ENCODE measurements at regions not wholly inside any gene's neighbourhood (a gene's known extent, or its start where the extent isn't known, plus 50 kb on each side); places are given as distances from the start of the nearest gene placed in this dataset.

DNA sequence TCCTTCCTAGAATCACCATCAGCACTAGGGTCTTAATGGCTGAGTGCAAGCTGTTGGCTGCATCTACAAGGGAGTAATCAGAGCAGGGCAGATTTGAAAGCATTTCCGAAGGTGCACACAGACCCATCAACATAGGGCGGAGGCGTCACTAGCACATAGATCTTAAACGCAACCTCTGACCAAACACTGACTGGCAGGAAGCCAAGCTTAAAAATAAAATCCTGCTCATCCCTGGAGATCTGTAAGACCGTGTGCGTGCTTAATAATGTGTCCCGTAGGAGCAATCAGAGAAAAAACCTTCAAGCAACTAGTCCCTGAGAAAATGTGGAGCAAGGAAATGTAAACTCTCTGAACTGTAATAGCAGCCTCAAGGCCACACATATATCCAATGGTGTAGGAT lies 470.5 kb downstream of the ETS1 start:
- Histone ChIP-seq H3K9me3 (ENCODE audit: low read length) (no peaks in the 10 kb centered on the region), H4K20me1 (ENCODE audit: insufficient read depth, low read depth, low read length) (no peaks in the 10 kb centered on the region), H3K9ac (ENCODE audit: low read length) (no peak overlapping the region), H2AFZ (ENCODE audit: low read length) (no peak overlapping the region), H3K79me2 (ENCODE audit: low read length) (no peaks in the 10 kb centered on the region), H3K27me3 (ENCODE audit: low read length) (no peaks in the 10 kb centered on the region), H3K4me2 (ENCODE audit: low read depth, low read length, poor library complexity, severe bottlenecking) (no peak overlapping the region), H3K4me3 (ENCODE audit: low read length) (no peak overlapping the region), H3K36me3 (ENCODE audit: insufficient read depth, low read length) (no peaks in the 10 kb centered on the region), H3K9me2 (replicated peaks; ENCODE audit: insufficient read depth, low read length) (no peaks in the 10 kb centered on the region), H3K4me1 (ENCODE audit: low read length) (no peaks in the 10 kb centered on the region), H3K27ac (ENCODE audit: low read length) (no peak overlapping the region)
- no peak for DNase-seq

GRCh38 chr11:128116447-128116846 lies 470.9 kb downstream of the ETS1 start:
- H2AFZ ChIP-seq (ENCODE audit: low read length) = no peak overlapping the region
- H3K9me2 ChIP-seq (replicated peaks; ENCODE audit: insufficient read depth, low read length) = no peaks in the 10 kb centered on the region
- no peak overlapping the region for H3K4me3 ChIP-seq (ENCODE audit: low read length)
- no peak overlapping the region for H3K4me2 ChIP-seq (ENCODE audit: low read depth, low read length, poor library complexity, severe bottlenecking)
- H3K36me3 ChIP-seq (ENCODE audit: insufficient read depth, low read length) = no peaks in the 10 kb centered on the region
- no peaks in the 10 kb centered on the region for H3K79me2 ChIP-seq (ENCODE audit: low read length)
- no peaks in the 10 kb centered on the region for H3K9me3 ChIP-seq (ENCODE audit: low read length)
- DNase-seq = no peak
- no peaks in the 10 kb centered on the region for H3K4me1 ChIP-seq (ENCODE audit: low read length)
- H3K27ac ChIP-seq (ENCODE audit: low read length) = no peak overlapping the region
- H4K20me1 ChIP-seq (ENCODE audit: insufficient read depth, low read depth, low read length) = no peaks in the 10 kb centered on the region
- no peaks in the 10 kb centered on the region for H3K27me3 ChIP-seq (ENCODE audit: low read length)
- no peak overlapping the region for H3K9ac ChIP-seq (ENCODE audit: low read length)

GRCh38 chr11:128105950-128106349 lies 481.4 kb downstream of the ETS1 start:
- Histone ChIP-seq H2AFZ (ENCODE audit: low read length) (no peak overlapping the region), H3K9me3 (ENCODE audit: low read length) (no peaks in the 10 kb centered on the region), H3K79me2 (ENCODE audit: low read length) (no peaks in the 10 kb centered on the region), H3K4me1 (ENCODE audit: low read length) (no peaks in the 10 kb centered on the region), H3K27me3 (ENCODE audit: low read length) (no peaks in the 10 kb centered on the region), H3K36me3 (ENCODE audit: insufficient read depth, low read length) (no peaks in the 10 kb centered on the region), H4K20me1 (ENCODE audit: insufficient read depth, low read depth, low read length) (no peaks in the 10 kb centered on the region), H3K4me3 (ENCODE audit: low read length) (no peak overlapping the region), H3K27ac (ENCODE audit: low read length) (no peak overlapping the region), H3K4me2 (ENCODE audit: low read depth, low read length, poor library complexity, severe bottlenecking) (no peak overlapping the region), H3K9me2 (replicated peaks; ENCODE audit: insufficient read depth, low read length) (no peaks in the 10 kb centered on the region), H3K9ac (ENCODE audit: low read length) (no peak overlapping the region)
- DNase-seq = no peak

GRCh38 chr11:128105511-128105910 lies 481.8 kb downstream of the ETS1 start:
- no peaks in the 10 kb centered on the region for H4K20me1 ChIP-seq (ENCODE audit: insufficient read depth, low read depth, low read length)
- no peak overlapping the region for H3K9ac ChIP-seq (ENCODE audit: low read length)
- no peak overlapping the region for H3K4me3 ChIP-seq (ENCODE audit: low read length)
- DNase-seq = no peak
- no peaks in the 10 kb centered on the region for H3K27me3 ChIP-seq (ENCODE audit: low read length)
- no peaks in the 10 kb centered on the region for H3K79me2 ChIP-seq (ENCODE audit: low read length)
- no peaks in the 10 kb centered on the region for H3K9me2 ChIP-seq (replicated peaks; ENCODE audit: insufficient read depth, low read length)
- H3K4me2 ChIP-seq (ENCODE audit: low read depth, low read length, poor library complexity, severe bottlenecking) = no peak overlapping the region
- H2AFZ ChIP-seq (ENCODE audit: low read length) = no peak overlapping the region
- no peaks in the 10 kb centered on the region for H3K9me3 ChIP-seq (ENCODE audit: low read length)
- no peaks in the 10 kb centered on the region for H3K4me1 ChIP-seq (ENCODE audit: low read length)
- no peak overlapping the region for H3K27ac ChIP-seq (ENCODE audit: low read length)
- no peaks in the 10 kb centered on the region for H3K36me3 ChIP-seq (ENCODE audit: insufficient read depth, low read length)

- Histone ChIP-seq H3K4me3 (ENCODE audit: low read length) (no peak overlapping the region), H3K36me3 (ENCODE audit: insufficient read depth, low read length) (no peaks in the 10 kb centered on the region), H3K27ac (ENCODE audit: low read length) (no peak overlapping the region), H3K9me3 (ENCODE audit: low read length) (no peaks in the 10 kb centered on the region), H2AFZ (ENCODE audit: low read length) (no peak overlapping the region), H3K4me1 (ENCODE audit: low read length) (no peaks in the 10 kb centered on the region), H4K20me1 (ENCODE audit: insufficient read depth, low read depth, low read length) (no peaks in the 10 kb centered on the region), H3K79me2 (ENCODE audit: low read length) (no peaks in the 10 kb centered on the region), H3K9ac (ENCODE audit: low read length) (no peak overlapping the region), H3K4me2 (ENCODE audit: low read depth, low read length, poor library complexity, severe bottlenecking) (no peak overlapping the region), H3K27me3 (ENCODE audit: low read length) (no peaks in the 10 kb centered on the region), H3K9me2 (replicated peaks; ENCODE audit: insufficient read depth, low read length) (no peaks in the 10 kb centered on the region)
- no peak for DNase-seq
Observed at GRCh38 chr11:128103278-128103873, 484.0 kb downstream of the ETS1 start.

DNA sequence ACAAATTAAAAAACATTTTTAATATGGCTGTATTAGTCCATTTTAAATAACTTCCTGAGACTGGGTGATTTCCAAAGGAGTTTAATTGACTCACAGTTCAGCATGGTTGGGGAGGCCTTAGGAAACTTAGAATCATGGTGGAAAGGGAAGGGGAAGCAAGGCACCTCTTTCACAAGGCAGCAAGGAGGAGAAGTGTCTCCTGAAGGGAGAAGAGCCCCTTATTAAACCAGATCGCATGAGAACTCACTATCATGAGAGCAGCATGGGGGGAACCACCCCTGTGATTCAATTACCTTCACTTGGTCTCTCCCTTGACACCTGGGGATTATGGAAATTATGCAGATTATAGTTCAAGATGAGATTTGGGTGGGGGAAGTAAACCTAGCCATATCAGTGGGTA lies 488.6 kb downstream of the ETS1 start:
- H3K27me3 ChIP-seq (ENCODE audit: low read length) = no peaks in the 10 kb centered on the region
- no peak overlapping the region for H3K9ac ChIP-seq (ENCODE audit: low read length)
- H3K9me3 ChIP-seq (ENCODE audit: low read length) = no peaks in the 10 kb centered on the region
- H3K36me3 ChIP-seq (ENCODE audit: insufficient read depth, low read length) = no peaks in the 10 kb centered on the region
- no peak overlapping the region for H3K4me2 ChIP-seq (ENCODE audit: low read depth, low read length, poor library complexity, severe bottlenecking)
- H3K4me1 ChIP-seq (ENCODE audit: low read length) = no peaks in the 10 kb centered on the region
- H3K27ac ChIP-seq (ENCODE audit: low read length) = no peak overlapping the region
- no peaks in the 10 kb centered on the region for H3K79me2 ChIP-seq (ENCODE audit: low read length)
- H3K4me3 ChIP-seq (ENCODE audit: low read length) = no peak overlapping the region
- H2AFZ ChIP-seq (ENCODE audit: low read length) = no peak overlapping the region
- H3K9me2 ChIP-seq (replicated peaks; ENCODE audit: insufficient read depth, low read length) = no peaks in the 10 kb centered on the region
- no peak for DNase-seq
- H4K20me1 ChIP-seq (ENCODE audit: insufficient read depth, low read depth, low read length) = no peaks in the 10 kb centered on the region

DNA sequence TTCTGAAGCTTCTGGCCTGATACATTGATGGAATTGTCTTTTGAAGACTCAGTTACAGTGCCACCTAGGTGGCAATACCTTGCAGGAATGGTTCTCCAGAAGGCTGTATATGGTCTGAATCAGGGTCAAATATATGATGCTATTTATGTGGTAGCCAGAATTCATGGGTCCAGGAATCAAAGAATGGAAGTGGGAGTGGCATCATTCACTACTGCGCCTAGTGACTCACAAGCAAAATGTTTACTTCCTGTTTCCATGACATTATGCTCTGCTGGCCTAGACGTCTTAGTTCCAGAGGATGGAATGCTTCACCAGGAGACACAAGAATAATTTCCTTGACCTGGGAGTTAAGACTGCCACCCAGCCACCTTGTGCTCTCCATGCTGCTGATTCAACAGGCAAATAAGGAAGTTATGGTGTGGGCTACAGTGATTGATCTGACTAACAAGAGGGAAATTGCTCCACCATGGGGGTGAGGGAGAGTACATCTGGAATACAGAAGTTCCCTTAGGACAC lies 491.8 kb downstream of the ETS1 start:
- Histone ChIP-seq H3K9me2 (replicated peaks; ENCODE audit: insufficient read depth, low read length) (no peaks in the 10 kb centered on the region), H3K4me3 (ENCODE audit: low read length) (no peak overlapping the region), H3K27ac (ENCODE audit: low read length) (no peak overlapping the region), H3K4me2 (ENCODE audit: low read depth, low read length, poor library complexity, severe bottlenecking) (no peak overlapping the region), H2AFZ (ENCODE audit: low read length) (no peak overlapping the region), H3K36me3 (ENCODE audit: insufficient read depth, low read length) (no peaks in the 10 kb centered on the region), H3K9ac (ENCODE audit: low read length) (no peak overlapping the region), H3K79me2 (ENCODE audit: low read length) (no peaks in the 10 kb centered on the region), H3K9me3 (ENCODE audit: low read length) (no peaks in the 10 kb centered on the region), H3K4me1 (ENCODE audit: low read length) (no peaks in the 10 kb centered on the region), H3K27me3 (ENCODE audit: low read length) (no peaks in the 10 kb centered on the region), H4K20me1 (ENCODE audit: insufficient read depth, low read depth, low read length) (no peaks in the 10 kb centered on the region)
- no peak for DNase-seq

DNA sequence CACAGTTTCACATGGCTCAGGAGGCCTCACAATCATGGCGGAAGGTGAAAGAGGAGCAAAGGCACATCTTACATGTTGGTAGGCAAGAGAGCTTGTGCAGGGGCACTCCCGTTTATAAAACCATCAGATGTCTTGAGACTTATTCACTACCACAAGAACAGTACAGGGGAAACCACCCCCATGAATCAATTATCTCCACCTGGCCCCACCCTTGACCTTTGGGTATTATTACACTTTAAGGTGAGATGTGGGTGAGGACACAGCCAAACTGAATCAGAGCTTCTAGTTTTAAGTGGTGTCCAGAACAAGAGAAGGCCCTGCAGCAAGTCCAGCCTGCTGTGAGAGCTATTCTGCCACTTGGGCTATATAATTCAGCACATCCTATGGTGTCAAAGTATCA lies 493.7 kb downstream of the ETS1 start:
- Histone ChIP-seq H3K9ac (ENCODE audit: low read length) (no peak overlapping the region), H4K20me1 (ENCODE audit: insufficient read depth, low read depth, low read length) (no peaks in the 10 kb centered on the region), H3K4me2 (ENCODE audit: low read depth, low read length, poor library complexity, severe bottlenecking) (no peak overlapping the region), H3K9me2 (replicated peaks; ENCODE audit: insufficient read depth, low read length) (no peaks in the 10 kb centered on the region), H3K4me3 (ENCODE audit: low read length) (no peak overlapping the region), H3K27me3 (ENCODE audit: low read length) (no peaks in the 10 kb centered on the region), H2AFZ (ENCODE audit: low read length) (no peak overlapping the region), H3K4me1 (ENCODE audit: low read length) (no peaks in the 10 kb centered on the region), H3K36me3 (ENCODE audit: insufficient read depth, low read length) (no peaks in the 10 kb centered on the region), H3K9me3 (ENCODE audit: low read length) (no peaks in the 10 kb centered on the region), H3K79me2 (ENCODE audit: low read length) (no peaks in the 10 kb centered on the region), H3K27ac (ENCODE audit: low read length) (no peak overlapping the region)
- no peak for DNase-seq

- Histone ChIP-seq H3K9me2 (replicated peaks; ENCODE audit: insufficient read depth, low read length) (no peaks in the 10 kb centered on the region), H3K79me2 (ENCODE audit: low read length) (no peaks in the 10 kb centered on the region), H3K4me1 (ENCODE audit: low read length) (no peaks in the 10 kb centered on the region), H4K20me1 (ENCODE audit: insufficient read depth, low read depth, low read length) (no peaks in the 10 kb centered on the region), H3K27me3 (ENCODE audit: low read length) (no peaks in the 10 kb centered on the region), H3K4me2 (ENCODE audit: low read depth, low read length, poor library complexity, severe bottlenecking) (no peak overlapping the region), H3K36me3 (ENCODE audit: insufficient read depth, low read length) (no peaks in the 10 kb centered on the region), H3K9me3 (ENCODE audit: low read length) (no peaks in the 10 kb centered on the region), H2AFZ (ENCODE audit: low read length) (no peak overlapping the region), H3K9ac (ENCODE audit: low read length) (no peak overlapping the region), H3K27ac (ENCODE audit: low read length) (no peak overlapping the region), H3K4me3 (ENCODE audit: low read length) (no peak overlapping the region)
- DNase-seq = no peak
Observed at GRCh38 chr11:128089962-128090361, 497.4 kb downstream of the ETS1 start.

All from Karpas-422 (cell line).